NCI-H146 treated with DMSO at 0.1 percent for 48 hours (cell line): ENCODE measurements at regions not wholly inside any gene's neighbourhood (a gene's known extent, or its start where the extent isn't known, plus 50 kb on each side); places are given as distances from the start of the nearest gene placed in this dataset.
"Not testable (repeated sequence)": the region's sequence is repeated elsewhere in the genome, so short reads cannot be mapped to it uniquely, and the experiment has no call there.

Experiments used
- DNase-seq: peaks from one replicate; lab custom pipeline; 2025; ENCODE audit not compliant: unreplicated experiment; lab: John Stamatoyannopoulos, UW

DNA sequence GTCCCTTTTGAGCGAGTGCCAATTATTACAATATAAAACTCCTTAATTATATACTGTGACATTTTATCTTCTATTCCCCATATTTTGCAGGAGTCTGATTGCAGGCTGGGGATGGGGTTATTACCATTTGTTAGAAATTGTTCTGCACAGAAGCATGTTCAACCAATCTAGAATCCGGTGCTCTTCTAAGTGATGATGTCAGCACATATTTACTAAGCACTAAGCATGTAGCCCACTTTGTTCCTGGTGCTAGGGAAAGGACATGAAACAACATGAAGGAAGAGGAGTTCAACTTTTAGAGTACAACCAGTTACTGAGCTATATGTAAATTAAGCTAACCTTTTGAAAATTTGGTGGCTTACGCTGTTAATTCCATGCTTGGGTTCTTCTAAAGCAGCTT, 52.8 kb upstream of the IL1RAPL2 start:
- no peak for DNase-seq

DNA sequence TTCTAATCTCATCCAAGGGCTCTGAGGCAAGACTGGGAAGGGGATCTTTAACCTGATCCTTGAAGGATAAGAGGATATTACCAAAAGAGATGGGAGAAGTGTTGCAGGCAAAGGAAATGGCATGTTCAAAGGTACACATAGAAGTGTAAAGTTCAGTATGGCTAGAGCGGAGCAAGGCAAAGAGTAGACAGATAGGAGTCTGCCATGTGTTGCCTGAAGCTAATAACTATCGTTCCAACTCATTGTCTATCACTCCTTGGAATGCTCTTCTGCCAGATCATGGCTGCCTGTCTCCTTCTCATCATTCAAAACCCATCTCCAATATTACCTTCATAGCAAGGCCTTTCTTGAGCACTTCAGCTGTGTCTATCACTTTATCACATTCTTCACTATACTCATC, 55.2 kb upstream of the IL1RAPL2 start:
- DNase-seq = no peak

DNA sequence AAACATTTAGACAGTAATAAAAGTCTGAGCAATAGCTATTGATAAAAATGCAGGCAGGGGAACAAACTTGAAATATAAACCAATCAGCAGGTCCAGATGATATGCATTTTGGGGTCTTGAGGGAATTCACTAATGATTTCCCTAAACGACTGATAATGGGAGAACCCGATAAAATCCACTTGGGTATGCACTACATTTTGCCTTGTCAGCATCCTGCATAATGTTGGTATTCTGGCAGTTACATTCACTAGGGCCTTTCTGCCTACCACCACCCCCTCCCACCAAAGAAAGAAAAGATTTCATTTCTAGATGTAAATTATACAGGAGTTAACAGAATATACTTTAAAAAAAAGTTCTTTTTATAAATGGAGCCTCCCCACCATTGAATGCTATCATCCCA, 63.5 kb upstream of the IL1RAPL2 start:
- no peak for DNase-seq

DNA sequence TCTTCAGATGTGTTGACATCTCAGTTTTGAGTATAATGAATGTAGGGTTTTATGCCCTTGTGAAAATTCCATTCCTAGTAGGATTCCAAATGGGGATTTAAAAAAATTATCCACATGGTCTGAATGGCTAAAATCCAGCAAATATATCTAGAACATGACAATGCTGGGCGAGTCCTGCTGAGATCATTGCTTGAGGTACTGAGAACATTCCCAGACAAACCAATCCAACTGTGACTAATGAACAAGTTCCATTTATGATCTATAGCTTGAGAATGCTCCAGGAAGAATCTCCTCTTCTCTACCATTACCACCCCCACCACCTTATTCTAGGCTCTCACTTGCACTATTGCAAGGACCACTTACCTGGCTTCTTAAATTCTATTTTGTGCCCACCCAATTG, 77.2 kb upstream of the IL1RAPL2 start:
- no peak for DNase-seq

DNA sequence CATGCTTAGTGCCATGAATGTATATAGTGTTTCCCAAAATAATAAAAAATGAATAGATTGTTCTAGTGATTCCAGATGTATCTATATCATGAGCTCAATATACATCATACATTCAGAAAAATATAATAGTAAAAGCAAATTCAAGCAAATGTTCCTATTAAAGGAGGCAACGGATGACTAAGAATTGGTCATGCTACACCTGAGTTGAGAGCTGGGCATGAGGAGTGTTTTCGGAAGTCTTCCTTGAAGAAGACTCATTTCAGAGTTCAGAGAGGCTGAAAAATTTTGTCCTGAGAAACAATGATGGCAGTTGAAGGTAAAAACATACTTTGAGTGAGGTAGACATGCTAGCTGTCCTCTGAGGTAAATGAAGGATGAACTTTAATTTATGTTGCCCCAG, 79.3 kb upstream of the IL1RAPL2 start:
- DNase-seq = no peak

DNA sequence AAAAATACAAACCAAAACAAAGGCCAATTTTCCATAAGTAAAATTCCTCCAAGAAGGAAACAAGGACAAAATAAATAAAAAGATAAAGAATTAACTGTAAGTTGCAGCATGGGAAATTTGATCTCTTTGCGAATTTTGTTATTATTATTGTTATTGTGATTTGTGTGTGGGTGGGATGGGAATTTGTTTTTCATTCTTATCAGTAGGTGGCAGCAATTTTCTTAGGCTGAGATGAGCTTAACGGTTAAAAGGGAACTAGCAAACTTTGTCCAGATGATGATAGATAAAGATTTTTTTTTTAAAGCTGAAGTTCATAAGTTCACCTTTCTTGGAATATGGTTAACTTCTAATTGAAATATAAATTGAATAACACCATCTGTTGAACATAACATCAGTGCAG, 83.2 kb upstream of the IL1RAPL2 start:
- no peak for DNase-seq

DNA sequence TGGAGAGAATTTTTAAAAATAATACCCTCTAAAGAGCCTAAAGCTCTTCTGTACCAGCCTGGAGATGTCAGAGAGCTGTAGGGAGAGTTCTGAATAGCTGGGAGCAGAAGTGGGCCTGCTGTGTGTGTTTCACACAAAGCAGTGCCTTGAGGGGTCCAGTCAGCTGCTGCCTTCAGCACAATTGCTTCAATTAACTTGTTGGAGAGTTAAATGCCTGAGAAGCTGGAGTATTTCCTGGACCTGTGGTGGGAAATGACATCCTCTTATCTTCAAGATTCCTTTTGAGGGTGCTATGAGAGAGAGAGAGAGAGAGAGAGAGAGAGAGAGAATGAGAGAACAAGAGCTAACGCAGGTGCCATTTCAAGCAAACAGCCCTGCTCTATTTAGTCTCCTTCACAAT, 96.2 kb upstream of the IL1RAPL2 start:
- no peak for DNase-seq

DNA sequence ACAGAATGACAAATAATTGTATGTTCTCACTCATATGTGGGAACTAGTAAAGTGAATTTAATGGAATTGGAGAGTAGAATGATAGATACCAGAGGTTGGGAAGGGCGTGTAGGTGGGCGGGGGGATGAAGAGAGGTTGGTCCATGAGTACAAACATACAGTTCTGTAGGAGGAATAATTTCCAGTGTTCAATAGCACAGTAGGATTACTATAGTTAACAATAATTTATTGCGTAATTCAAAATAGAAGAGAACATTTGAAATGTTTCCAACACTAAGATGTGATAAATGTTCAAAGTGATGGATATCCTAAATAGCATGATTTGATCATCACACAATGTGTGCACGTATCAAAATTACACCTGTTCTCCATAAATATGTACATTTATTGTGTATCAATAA, 106.2 kb upstream of the IL1RAPL2 start:
- DNase-seq = no peak

DNA sequence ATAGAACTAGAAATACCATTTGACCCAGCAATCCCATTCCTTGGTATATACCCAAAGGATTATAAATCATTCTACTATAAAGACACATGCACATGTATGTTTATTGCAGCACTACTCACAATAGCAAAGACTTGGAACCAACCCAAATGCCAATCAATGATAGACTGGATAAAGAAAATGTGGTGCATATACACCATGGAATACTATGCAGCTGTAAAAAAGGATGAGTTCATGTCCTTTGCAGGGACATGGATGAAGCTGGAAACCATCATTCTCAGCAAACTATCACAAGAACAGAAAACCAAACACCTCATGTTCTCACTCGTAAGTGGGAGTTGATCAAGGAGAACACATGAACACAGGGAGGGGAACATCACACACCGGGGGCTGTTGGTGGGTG, 108.9 kb upstream of the IL1RAPL2 start:
- not testable (repeated sequence) for DNase-seq

DNA sequence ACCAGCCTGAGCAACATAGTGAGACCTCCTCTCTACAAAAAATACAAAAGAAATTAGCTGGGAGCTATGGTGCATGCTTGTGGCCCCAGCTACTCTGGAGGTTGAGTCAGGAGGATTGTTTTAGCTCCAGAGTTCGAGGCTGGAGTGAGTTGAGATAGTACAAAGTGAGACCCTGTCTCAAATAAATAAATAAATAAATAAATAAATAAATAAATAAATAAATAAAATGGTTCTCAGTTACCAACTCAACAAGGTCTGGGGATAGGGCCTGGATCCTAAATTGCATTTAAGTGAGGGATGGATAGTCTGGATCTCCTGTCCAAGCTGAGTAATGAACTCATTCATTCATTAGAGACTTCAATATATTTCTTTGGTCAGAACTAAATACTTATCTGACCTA, 115.7 kb upstream of the IL1RAPL2 start:
- no peak for DNase-seq

DNA sequence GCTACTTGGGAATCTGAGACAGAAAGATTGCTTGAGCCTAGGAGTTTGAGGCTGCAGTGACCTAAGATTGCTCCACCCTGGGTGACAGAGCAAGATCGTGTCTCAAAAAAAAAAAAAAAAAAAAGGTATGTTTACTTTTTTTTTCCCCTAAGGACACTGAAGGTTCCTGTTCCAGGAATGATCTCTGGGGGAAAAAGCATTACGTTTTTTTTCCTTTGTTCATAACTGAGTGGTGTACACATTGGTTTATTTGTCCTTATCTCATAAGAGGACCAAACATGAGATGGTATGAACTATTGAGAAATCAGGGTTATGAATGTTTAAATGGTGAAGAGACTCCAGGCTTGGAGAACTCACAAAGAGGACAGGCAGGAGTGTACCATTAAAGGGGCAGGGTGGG, 120.4 kb upstream of the IL1RAPL2 start:
- DNase-seq = no peak

DNA sequence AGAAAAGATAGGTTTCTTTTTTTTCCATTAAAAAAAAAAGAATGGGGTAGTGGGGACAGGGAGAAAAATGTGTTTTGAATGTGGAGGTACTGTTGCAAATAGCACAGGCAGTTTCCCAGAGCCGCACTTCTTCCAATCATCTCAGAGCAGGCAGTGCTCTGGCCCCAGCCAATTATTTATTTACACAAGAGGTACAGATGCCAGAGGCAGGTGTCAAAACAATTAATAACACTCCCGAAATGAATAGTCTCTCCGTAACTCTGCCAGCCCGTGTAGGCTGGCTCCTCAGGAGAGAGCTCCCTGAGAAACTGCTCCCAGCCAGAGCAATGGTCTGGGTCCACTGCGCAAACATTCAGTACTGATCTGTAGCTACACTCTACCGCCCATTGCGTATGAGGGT, 130.8 kb upstream of the IL1RAPL2 start:
- no peak for DNase-seq

DNA sequence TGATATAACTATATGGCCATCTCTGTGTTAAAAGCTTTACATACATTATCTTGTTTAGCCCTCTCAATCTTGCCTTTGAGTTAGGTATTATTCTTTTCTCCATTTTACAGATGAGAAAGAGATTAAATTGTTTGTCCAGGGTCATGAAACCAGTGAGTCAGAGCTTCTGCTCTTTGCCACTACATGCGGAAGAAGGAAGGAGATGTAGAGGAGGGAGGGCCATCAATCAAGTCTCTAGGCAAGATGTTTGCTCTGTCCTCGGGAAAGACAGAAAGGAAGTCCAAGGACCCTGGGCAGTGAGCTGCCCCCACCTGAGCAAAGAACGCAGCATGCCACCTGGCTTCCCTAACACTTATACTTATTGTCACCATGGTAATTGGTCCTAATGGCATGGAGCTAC, 133.7 kb upstream of the IL1RAPL2 start:
- no peak for DNase-seq

DNA sequence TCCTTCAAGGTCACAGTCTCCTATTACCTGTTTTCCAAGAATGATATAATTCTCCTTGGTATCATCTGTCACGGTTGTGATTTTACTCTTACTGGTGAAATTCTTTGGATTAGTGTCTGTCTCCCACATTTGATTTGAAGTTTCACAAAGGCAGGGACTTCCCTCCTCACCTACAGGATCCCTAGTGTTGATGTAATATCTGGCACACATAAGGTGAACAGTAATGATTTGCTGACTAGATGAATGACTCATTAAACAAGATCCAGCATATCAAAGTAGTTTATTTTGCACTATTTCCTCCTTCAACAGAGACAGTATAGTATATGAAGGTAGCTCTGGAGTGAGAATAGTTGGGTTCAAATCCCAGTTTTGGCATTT, 135.3 kb upstream of the IL1RAPL2 start:
- no peak for DNase-seq

DNA sequence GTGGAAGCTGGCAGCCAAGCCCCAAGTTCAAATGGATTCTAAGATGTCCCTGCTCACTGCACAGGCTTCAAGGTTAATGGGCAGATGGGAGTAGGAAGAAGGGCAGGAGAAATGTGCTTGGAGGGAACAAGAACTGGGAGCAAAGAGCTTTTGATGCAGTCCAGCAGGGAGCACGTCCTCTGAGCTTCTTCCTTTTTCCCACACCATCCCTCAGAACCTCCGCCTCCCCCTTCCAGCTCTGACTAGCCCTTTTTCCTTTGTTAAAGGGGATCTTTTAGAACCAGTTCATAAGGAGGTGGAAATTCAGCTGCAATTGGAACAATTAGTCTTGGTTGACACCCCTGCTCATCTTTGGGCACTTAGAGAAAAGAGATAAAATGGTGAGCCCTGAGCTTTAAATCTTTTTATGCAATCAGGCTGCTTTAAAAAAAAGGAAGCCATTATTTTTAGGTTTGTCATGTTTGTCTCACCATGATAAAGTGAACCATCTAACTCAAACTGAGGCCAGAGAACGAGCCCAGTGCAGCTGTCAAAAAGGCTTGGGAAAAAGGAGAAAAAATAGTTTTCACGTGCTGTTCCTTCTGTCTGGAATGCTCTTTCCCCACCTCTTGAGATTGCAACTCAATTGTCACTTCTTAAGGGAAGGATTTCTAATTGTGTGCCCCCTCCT, 135.8 kb upstream of the IL1RAPL2 start:
- no peak for DNase-seq

DNA sequence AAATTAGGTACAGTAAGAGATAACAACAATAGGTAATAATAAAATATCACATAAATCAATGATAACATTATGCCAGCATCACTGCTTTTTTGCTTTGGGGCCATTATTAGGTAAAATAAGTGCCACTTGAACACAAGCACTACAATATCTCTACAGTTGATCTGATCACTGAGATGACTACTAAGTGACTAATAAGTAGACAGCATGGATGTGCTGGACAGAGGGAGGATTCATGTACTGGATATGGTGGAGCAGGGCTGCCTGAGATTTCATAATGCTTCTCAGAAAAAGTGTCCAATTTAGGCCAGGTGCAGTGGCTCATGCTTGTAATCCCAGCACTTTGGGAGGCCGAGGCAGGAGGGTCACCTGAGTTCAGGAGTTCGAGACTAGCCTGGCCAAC, 137.8 kb upstream of the IL1RAPL2 start:
- no peak for DNase-seq

DNA sequence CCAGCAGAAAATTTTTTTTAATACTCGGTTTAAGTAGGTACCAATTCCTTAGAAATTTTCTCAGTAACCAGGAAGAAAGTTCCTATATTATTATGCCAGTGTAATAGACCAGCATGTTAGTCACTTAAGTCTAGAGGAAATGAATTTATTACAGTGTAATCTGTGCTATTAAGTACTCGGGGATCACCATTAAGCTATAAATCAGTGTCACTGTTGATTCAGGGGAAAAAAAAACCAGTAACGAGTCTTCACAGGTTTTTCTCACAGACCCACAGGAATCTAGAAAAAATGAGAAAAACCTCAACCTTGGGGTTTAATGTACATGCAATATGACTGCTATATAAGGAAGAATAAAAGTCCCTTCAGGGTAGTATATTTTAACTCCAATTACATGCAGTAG, 138.3 kb upstream of the IL1RAPL2 start:
- DNase-seq = no peak

DNA sequence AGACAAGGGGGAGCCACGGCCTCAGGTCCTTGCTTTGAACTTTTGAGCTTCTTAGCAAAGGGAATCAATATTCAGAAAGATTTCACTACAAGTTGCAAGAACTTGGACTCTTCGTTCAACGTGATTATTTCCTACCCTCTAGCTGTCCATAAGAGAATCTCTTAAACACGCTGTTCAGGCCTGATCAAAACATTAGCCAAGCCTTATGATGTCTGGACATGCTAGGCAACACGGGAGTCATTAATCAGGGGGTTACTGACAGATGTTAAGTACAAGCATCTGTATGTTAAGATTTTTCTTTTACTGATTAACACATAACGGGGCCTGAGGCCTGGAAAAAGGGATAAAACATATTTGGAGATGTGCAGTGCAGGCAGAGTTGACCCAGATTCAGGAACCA, 138.9 kb upstream of the IL1RAPL2 start:
- no peak for DNase-seq

DNA sequence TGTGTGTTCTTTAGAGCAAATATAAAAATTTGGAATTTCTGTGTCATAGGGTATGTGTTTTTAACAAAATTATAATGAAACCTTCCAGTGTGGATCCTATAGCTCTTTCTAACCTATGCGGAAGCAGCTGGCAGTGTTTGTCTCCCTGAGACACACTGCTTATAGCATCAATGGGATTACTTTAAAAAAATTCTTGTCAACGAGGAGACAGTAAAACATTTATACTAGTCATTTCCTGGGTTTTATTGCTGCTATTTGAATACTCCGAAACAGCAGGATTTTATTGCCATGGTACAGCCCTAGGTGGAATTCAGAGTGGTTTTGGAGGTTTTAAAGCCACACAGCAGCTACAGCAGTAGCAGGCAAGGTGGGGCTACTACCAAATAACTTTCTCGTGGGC, 145.1 kb upstream of the IL1RAPL2 start:
- DNase-seq = no peak

DNA sequence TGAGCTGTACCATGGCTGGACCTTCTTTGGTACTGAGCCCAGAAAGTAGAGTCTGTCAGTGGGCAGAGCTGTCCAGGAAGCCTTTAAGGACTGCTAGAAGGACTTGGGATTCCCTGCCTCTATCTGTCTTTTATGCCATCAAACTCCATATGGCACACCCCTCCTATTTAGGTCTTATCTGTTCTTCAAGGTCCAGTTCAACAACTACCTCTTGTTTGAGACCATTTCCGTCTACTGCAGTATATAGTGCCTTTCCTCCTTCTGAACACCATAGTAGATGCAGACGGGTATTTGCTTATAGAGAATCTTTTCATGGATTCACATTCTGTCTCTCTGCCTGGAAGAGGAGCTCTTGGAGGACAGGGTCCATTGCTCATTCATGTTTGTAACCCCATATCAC, 146.1 kb upstream of the IL1RAPL2 start:
- DNase-seq = no peak

DNA sequence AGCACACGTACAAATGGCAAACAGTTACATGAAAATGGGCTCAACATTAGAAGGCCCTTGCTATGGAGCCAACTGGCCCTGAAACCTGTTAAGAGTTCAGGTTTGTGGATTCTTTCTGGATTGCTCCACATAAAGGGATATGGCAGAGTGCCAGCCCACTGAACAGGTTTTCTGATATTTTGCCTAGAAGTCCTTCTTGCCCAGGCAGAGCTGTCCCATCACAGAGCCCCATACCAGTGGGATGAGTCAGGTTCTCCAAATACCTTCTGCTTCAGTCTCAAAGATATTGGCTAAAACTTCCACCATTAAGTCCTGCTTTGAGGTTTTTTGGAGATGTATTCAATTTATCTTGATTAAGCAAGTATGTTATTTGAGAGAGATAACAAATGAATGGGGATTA, 146.8 kb upstream of the IL1RAPL2 start:
- no peak for DNase-seq

DNA sequence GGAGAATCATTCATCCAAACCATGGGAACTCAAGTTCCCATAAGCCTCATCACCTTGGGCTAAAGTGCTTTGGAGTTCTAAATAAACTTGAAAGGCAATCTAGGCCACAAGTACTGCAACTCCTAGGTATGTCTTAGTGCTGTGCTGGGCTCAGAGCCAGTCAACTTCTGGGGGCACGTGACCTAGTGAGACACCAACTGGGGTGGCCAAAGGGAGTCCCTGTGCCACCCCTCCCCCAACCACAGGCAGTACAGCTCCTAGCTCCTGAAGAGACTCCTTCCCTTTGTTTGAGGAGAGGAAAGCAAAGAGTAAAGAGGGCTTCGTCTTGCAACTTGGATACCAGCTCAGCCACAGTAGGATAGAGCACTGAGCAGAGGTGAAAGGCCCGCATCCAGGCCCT, 154.2 kb upstream of the IL1RAPL2 start:
- no peak for DNase-seq

DNA sequence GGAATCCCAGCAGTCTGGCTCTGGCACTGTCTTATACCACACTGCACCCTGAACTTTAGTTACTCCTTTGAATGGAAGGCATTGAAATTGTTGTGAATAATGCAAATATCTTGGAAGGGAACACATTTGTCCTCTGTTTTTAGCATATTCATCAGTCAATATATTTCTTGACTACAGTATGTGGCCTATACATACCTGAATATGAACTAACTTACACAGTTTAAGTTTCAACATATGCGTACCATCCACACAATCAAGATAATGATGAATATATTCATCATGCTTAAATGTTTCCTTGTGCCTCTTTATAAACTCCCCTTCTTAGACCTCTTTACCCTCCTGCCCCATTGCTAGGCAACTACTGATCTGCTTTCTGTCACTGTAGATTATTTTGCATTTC, 145.7 kb upstream of the ESX1 start:
- no peak for DNase-seq

DNA sequence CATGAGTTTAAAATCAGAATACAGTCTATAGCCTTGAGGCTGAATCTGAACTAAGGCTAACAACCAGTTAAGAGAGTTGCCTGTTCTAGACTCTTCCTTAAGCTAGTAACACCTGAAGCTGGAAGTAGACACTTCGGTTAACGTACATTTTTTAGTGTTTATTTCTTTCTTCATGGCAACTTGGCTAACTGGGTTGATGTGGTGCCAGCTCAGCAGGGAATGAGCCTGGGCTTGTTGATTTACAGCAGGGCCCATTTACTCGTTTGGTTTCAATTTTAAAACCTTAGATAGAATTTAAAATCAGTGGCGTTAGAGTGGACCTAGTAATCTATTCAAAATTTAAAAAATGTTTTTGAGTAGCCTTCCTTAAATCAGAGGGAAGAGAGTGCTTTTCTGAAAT, 137.6 kb upstream of the ESX1 start:
- DNase-seq = no peak
